ENCODE measurements at regions not wholly inside any gene's neighbourhood (a gene's known extent, or its start where the extent isn't known, plus 50 kb on each side); places are given as distances from the start of the nearest gene placed in this dataset.

DNA sequence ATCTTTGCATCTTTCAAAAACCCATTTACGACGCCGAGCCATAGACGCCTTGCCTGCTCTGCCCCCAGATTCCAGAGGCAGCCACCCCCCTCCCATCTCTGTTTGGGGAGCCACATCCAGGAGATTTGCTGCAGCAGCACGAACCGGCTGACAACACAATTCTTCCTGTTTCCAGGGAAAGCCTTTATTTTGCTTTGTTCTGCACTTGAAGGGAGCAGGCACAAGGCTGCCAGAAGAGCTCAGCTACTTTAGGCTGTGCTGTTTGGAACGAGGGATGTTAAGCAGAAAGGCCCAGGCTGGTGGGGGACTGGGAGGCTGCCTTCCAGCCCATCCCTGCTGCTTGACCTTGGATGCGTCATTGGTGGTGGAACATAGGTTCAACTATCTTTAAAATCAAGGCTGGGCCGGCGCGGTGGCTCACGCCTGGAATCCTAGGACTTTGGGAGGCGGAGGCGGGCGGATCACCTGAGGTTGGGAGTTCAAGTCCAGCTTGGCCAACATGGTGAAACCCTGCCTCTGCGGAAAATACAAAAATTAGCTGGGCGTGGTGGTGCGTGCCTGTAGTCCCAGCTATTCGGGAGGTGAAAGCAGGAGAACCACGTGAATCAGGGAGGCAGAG is 243.9 kb downstream of the MIAT start:
- TF ChIP-seq, protein P1, sequence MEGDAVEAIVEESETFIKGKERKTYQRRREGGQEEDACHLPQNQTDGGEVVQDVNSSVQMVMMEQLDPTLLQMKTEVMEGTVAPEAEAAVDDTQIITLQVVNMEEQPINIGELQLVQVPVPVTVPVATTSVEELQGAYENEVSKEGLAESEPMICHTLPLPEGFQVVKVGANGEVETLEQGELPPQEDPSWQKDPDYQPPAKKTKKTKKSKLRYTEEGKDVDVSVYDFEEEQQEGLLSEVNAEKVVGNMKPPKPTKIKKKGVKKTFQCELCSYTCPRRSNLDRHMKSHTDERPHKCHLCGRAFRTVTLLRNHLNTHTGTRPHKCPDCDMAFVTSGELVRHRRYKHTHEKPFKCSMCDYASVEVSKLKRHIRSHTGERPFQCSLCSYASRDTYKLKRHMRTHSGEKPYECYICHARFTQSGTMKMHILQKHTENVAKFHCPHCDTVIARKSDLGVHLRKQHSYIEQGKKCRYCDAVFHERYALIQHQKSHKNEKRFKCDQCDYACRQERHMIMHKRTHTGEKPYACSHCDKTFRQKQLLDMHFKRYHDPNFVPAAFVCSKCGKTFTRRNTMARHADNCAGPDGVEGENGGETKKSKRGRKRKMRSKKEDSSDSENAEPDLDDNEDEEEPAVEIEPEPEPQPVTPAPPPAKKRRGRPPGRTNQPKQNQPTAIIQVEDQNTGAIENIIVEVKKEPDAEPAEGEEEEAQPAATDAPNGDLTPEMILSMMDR (IDR thresholded peaks at IDR 0.05; ENCODE audit: control extremely low read depth in 1 of 3, insufficient read depth in 1 of 3, low read depth in 1 of 3, low read length in 3 of 3) = no peak
- TF ChIP-seq SIX5 (IDR thresholded peaks at IDR 0.05; ENCODE audit: low read depth, low read length) (no peak), CEBPB (IDR thresholded peaks at IDR 0.05; ENCODE audit: low read depth, low read length) (no peak), TAF7 (optimal IDR thresholded peaks at IDR 0.05; ENCODE audit: borderline replicate concordance, low read depth, low read length) (no peak), POLR2AphosphoS5 (IDR thresholded peaks at IDR 0.05; ENCODE audit: low read depth, low read length) (no peak), JUN (IDR thresholded peaks at IDR 0.05; ENCODE audit: low read depth, low read length) (no peak), GTF2F1 (IDR thresholded peaks at IDR 0.05; ENCODE audit: borderline replicate concordance, low read depth, low read length) (no peak), SP1 (IDR thresholded peaks at IDR 0.05; ENCODE audit: low read depth, low read length) (no peak), NRF1 (IDR thresholded peaks at IDR 0.05; ENCODE audit: low read depth, low read length) (no peak), EP300 (IDR thresholded peaks at IDR 0.05; ENCODE audit: borderline replicate concordance in 1 of 2, low read depth in 2 of 2, low read length in 2 of 2) (no peak), TAF1 (IDR thresholded peaks at IDR 0.05; ENCODE audit: low read depth, low read length) (no peak), SIN3A (conservative IDR thresholded peaks at IDR 0.05 in 1 of 2, IDR thresholded peaks at IDR 0.05 in 1 of 2; ENCODE audit: low read depth in 1 of 2, low read length in 2 of 2) (no peak)
- TF ChIP-seq, protein P2, sequence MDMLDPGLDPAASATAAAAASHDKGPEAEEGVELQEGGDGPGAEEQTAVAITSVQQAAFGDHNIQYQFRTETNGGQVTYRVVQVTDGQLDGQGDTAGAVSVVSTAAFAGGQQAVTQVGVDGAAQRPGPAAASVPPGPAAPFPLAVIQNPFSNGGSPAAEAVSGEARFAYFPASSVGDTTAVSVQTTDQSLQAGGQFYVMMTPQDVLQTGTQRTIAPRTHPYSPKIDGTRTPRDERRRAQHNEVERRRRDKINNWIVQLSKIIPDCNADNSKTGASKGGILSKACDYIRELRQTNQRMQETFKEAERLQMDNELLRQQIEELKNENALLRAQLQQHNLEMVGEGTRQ (IDR thresholded peaks at IDR 0.05; ENCODE audit: low read length) = no peak
- TF ChIP-seq, protein P3, sequence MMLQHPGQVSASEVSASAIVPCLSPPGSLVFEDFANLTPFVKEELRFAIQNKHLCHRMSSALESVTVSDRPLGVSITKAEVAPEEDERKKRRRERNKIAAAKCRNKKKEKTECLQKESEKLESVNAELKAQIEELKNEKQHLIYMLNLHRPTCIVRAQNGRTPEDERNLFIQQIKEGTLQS (IDR thresholded peaks at IDR 0.05; ENCODE audit: insufficient read depth, low read depth, low read length) = no peak

Measured in H1 (cell line).